22Rv1 (cell line): ENCODE measurements at regions not wholly inside any gene's neighbourhood (a gene's known extent, or its start where the extent isn't known, plus 50 kb on each side); places are given as distances from the start of the nearest gene placed in this dataset.

ENCODE experiments used
- H3K27ac ChIP-seq: fragments of 450-650 bp; 2 replicates; pipeline ENCODE4 v1.5.1; 2017
- CTCF ChIP-seq: fragments of 450-650 bp; IDR thresholded peaks from 2 replicates; pipeline ENCODE4 v1.5.1; 2017; ENCODE audit warnings: mild to moderate bottlenecking
- ZFX ChIP-seq: fragments of 450-650 bp; IDR thresholded peaks from 2 replicates; pipeline ENCODE4 v1.6.1; 2017; ENCODE audit warnings: antibody characterized with exemption, borderline replicate concordance

GRCh38 chr18:78526923-78527711, 452.5 kb upstream of the SALL3 start:
- H3K27ac ChIP-seq, result no peak overlapping the region
- TF ChIP-seq CTCF (no peak), ZFX (no peak)

DNA sequence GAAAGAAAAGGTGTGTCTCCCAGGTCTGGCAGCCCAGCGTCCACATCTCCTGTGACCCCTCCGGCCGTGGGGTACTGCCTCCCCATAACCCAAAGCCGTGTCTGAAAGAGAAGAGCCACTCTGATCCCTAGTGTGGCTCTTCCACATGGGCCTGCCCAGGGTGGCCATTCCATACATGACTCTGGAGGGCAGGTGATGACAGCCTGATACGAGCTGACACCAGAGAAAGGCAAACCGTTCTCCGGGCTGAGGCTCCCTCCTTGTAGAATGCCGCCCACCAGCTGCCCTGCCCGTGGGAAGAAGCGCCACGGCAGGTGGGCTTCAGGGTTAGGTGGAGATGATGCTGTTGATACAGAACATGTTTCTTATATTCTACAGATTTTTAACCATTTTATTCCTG, 451.6 kb upstream of the SALL3 start:
- no peak overlapping the region for H3K27ac ChIP-seq
- no peak for TF ChIP-seq CTCF
- TF ChIP-seq ZFX, result no peak

DNA sequence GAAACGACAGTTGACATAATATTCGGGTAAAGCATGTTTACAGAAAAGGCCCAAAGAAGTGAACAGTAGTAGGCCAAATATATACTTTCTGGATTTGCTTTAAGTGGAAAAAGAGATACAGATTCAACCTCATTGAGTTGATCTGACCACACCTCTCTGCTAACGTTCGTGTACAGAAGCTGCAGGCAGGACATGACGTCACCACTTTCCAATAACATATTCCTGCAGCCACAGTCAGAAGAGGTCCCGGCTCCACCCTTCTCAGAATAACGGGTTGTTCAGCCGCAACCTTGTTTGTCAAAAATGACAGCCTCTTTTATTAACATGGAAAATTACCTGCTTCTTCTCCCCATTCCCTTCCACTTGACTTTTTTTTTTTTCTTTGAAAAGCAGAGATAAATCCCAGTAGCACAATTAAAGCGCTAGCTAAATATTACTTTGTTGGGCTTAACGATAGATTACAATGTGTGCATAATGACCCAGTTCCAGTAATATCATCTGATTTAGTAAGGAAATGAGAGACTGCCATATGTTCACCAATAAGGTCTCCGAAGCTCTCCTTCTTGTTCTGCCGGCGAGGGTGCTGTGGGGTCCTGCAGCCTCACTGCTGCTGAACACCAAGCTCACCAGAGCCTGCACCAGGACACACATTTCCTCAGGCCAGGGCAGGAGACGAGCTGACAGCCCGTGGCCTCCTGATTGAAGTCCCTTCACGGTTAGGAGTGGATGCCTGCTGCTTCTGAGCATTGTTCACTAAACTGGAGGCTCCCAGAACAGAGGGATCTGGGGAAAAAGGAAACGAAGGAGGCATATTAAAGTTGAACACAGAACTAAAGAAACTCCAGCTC, 451.0 kb upstream of the SALL3 start:
- TF ChIP-seq CTCF (no peak), ZFX (no peak)
- no peak overlapping the region for H3K27ac ChIP-seq

DNA sequence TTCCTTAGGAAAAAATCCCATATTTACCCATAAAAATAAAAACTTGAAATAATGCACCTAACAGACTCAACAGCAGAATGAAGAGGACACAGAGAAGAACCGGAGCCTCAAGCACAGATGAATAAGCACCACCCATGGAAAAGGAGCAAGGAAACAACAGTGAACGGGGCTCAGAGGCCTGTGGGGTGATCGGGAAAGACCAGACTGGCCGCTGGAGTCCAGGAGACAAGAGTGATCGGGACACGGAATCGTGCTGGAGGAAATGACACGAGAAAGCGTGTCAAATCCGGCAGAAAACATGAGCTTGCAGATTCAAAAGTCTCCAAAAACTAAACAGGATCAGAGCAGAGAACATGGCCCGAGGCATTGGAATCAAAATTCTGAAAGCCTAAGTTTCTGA, 448.0 kb upstream of the SALL3 start:
- TF ChIP-seq ZFX, result no peak
- TF ChIP-seq CTCF, result no peak
- H3K27ac ChIP-seq, result no peak overlapping the region

DNA sequence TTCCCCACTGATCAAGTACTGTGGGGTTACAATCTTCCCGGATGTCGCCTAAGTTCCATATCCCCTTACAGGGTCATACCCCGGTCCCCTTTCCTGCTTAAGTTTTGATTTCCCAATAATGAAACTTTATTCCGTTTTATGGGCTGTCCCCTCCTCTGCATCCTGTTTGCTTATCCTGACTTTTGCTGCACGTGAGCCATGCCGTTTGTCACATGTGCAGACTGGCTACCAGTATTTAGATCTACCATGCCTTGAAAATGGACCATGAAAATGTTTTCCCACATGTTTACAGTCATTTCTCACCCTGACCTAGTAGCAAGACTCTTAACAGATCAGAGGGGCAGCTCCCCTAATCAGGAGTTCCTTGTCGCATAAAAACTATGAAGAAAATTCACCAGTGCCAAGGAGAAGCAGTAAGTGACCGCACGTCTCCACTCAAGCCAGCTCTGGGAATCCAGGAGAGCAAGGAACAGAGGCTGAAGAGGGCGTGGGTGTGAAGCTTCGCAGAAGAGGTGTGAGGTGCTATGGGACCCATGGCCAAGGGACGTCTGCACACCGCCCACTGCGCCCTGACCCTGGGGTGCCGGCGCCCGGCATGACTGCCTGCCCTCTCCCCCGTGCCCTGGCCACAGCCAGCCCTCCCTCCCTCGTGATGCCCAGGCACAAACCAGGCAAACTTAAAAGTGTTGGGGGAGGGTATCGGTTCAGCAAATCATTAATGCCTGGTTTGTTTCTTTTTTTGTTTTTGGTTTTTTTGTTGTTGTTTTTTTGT, 440.8 kb upstream of the SALL3 start:
- no peak overlapping the region for H3K27ac ChIP-seq
- no peak for TF ChIP-seq ZFX
- no peak for TF ChIP-seq CTCF

DNA sequence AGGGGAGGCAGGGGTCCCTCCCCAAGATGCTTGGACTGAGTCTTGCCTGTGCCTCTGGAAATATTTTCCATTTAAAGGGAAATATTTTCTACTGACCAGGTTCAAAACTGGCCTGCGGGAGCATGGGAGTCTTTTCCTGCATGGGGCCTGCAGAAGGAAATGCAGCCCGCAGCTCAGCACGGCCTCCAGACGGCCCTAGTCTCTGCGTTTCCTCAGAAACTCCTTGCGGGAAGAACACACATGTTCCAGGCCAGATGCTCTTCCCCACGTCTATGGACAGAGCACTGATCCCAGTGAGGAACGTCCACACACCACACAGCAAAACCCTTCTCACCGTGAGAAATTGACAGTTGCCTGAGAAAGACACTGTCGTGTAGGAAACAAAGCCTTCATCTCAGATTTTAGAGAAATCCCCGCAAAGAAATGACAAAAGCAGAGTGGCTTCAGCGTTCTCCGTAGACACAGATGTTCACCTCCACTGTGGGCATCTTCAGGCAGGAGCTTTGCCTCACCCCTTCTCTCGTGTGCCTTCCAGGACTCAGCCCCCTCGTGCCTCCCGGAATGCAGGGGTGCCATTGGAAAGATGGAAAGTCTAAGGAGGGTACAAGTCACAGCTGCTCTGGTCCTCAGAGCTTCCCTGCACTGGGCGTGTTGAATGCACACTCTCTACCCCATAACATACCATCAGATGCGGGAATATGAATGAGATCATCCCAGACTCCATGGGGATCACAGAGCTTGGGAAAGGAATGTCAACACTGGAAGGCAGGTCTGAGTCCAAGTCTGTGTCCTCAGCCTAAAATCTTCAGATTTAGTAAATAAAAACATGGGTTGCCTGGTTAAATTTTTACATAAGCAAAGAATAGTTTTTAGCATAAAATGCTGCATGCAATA, 438.7 kb upstream of the SALL3 start:
- no peak for TF ChIP-seq ZFX
- H3K27ac ChIP-seq, result no peak overlapping the region

DNA sequence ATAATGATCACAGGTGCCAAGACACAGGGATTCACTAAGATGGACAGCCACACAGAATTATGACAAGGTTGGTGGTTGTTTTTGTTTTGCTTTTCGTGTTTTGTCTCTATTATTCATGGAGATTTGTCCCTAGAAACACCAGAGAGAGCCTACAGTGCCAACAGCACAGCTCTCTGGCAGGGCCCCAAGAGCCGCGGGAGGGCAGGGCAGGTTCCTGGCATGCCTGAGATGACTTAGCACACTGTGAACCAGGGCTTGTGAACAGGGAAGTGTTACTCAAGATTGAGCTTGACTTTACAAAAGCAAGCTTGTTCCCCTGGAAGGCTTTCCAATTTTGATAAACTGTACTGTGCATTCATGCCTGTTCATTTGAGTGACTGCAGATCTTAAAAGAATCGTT, 437.4 kb upstream of the SALL3 start:
- no peak for TF ChIP-seq ZFX
- H3K27ac ChIP-seq, result no peak overlapping the region
